HG03439 (cell line): ENCODE measurements at regions not wholly inside any gene's neighbourhood (a gene's known extent, or its start where the extent isn't known, plus 50 kb on each side); places are given as distances from the start of the nearest gene placed in this dataset.

Experiments used
- ATAC-seq: cut with Tn5 transposase; IDR thresholded peaks from one replicate; pipeline ENCODE4 v1.9.1; 2021; ENCODE audit warnings: mild to moderate bottlenecking, moderate library complexity; ENCODE audit not compliant: unreplicated experiment

DNA sequence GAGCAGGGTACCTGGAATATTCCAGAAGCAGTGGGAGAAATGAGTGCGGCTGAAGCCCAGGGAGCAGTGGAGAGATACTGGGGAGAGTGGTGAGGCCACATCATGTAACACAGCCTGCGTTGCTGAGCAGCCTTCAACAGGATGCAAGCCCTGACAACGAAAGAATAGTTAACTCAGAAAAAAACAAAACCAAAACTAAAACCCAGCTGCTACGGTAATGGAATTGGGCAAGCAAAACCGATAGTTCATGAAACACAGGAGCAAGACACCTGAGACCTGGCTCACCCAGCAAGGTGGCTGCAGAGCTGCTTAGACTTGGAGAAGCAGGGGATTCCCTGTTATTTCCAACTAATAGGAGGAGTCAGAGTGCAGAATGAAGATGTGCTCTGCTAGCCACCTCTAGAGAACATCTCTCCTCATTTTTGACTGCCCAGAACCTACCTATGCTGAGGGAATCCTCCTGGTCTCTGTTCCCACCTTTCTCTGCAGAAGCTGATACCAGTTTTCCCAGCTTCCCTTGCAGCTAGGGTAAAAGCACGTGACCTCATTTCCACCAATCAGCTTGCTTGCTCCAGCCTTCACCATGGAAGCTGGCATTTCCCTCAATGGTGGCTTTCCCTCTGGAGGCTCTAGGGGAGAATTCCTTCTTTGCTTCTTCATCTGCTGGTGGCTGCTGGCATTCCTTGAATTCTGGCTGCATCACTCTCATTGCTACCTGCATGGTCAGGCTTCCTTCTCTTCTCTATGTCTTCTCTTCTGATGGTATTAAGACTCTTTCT is 59.4 kb upstream of the XYLT1 start:
- ATAC-seq = no peak

DNA sequence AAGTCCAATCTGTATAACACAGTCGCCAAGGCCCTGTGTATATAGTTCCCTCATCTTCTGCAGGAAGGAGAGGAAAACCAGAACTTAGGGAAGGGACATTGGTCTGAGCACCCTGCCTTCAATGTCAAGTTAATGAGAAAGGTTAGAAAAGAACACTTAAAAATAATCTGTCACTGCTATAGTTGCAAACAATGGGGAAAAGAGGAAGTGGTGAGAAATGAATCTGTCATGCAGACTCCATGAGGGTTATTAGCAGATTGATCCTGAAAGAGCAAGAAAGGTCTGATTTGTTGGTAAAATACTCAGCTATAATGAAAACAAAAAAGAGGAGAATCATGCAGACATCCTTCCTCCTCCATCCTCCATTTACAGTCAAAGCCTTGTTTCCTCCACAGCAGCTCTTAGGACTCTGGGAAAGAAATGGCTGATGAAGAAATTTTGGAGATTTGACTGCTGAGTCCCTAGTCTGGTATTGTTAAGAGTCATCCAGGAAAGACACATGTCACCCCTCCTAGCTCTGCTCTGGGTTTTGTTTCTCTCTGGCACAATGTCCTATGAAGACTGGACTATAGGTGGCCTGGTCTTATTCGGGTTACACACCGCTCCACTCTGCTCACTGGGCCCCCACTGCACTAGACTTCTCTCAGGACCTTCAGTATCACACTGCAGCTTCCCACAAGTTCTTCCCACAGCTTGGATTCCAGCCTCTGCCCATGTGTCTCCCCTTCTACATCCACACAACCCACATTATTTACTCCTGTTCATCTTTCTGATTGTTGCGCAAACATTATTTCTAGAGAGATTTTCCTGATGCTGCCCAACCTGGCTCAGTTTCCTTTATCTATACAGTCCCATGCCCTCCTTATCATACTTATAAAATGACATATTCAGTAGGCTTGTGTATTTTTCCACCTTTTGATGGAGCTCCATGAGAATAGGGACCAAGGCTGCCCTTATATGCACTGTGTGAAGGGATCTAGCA is 56.5 kb upstream of the XYLT1 start:
- ATAC-seq = no peak

DNA sequence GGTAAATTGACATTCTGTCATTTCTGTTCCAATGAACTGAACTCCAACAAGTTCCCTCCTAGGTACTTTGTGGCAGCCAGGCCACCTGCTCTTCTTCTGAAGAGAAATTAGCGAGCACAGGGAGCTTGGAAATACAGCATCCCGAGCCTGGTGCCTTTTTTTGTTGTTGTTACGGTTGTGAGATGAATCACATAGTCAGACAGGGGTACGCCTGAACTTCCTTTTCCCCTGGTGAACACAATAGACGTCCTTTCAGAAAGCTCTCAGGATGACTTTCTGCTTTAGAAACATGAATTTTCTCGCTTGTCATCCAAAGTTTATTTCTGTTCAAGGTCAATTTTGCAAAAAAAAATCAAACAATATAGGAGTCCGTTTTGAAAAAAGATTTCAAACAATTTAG is 53.9 kb upstream of the XYLT1 start:
- no peak for ATAC-seq

DNA sequence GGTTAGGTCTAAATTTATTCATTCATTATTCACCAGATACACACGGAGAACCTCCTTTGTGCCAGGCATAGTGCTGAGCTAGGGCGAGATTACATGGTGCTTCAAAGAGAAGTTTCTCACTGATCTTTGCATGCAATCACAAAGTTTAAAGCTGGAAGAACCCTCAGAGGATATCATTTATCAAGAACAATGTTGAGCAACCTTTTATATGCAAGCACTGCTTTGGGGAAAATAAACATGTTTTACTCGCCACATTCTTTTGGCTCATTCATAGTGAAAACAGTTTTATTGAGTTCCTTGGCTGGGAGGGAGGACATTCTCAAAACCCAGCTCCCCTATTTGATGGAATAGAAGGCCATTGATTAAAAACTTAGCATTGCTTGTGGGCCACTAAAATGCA is 49.8 kb upstream of the XYLT1 start:
- ATAC-seq = no peak
